NCI-H1417 treated with DMSO at 0.1 percent for 48 hours (cell line): ENCODE measurements at regions not wholly inside any gene's neighbourhood (a gene's known extent, or its start where the extent isn't known, plus 50 kb on each side); places are given as distances from the start of the nearest gene placed in this dataset.

Experiments used
- DNase-seq: peaks from one replicate; lab custom pipeline; 2025; lab: John Stamatoyannopoulos, UW

GRCh38 chr5:141800617-141801016, 77.6 kb downstream of the PCDH1 start:
- no peak for DNase-seq

- no peak for DNase-seq
Observed at GRCh38 chr5:141799507-141800167, 78.6 kb downstream of the PCDH1 start.

GRCh38 chr5:141797425-141797824, 80.8 kb downstream of the PCDH1 start:
- no peak for DNase-seq

- no peak for DNase-seq
Observed at GRCh38 chr5:141795421-141795820, 82.8 kb downstream of the PCDH1 start.

GRCh38 chr5:141793881-141794280, 84.3 kb downstream of the PCDH1 start:
- no peak for DNase-seq

GRCh38 chr5:141793403-141793802, 84.8 kb downstream of the PCDH1 start:
- no peak for DNase-seq

- DNase-seq: no peak
Observed at GRCh38 chr5:141790630-141791029, 87.6 kb downstream of the PCDH1 start.

GRCh38 chr5:141789330-141789729, 88.9 kb downstream of the PCDH1 start:
- DNase-seq: no peak

DNA sequence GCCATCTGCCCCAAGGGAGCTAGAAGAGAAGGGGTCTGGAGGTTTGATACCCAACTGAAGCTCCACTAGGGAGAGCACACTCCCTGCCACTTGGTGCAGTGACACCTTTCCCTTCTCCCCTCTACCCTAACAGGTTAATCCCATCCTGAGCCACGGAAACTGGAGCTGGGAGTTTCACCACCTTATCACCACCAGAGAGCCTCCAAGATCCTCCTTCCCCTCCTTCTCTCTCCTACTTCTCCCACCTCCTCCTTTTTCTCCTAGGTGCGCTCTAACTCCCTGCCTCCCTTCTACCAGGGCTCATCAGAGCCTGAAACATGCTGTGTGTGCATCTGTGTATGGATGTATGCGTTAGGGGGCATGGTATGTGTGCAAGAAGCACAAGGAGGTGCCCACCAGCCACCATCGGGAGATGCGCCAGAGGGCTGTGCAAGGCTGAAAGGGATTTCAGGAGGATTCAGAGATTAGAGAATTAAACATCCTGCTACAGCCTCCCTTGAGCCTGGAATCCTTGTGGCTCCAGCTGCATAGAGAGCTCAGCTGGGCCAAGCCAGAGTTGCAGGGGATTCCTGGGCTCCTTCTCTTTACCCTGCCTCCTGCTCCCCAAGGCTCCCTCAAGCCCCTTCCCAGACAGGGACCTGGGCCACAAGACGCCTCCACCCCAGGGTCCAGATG, 89.8 kb downstream of the PCDH1 start:
- DNase-seq: no peak

DNA sequence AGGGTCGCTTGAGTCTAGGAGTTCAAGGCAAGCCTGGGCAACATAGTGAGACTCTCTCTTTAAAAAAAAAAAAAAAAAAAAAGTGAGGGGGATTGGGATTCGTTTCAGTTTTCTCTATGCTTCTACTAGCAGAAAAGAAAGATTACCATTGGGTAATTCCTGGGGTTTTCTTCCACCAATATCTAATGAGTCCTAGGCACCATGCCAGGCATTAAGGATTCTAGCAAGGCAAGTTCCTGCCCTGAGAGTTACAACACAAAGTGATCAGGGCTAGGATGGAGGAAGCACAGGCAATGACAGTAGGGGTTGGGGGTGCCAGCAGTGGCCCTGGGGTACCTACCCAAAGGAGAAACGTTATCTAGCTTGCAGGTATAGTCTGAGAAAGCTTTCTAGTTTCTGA, 90.8 kb downstream of the PCDH1 start:
- DNase-seq: no peak

DNA sequence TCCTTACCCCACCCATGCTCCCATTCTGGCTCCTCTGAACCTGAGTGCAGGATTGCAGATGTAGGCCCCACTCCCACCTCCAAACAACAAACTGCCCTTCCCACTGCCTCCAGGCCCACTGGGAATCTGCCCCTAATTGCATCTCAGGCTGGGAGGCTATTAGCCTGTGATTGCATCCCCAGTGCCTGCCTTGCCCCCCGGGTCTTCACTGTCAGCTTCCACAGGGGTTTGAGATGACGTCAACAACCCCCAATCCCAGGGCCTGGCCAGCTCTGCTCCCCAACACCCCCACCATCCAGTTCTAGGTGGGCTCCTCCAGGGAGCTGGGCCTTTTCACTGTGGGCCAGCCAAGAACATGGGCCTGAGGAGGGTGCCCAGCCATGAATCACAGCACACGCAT, 91.5 kb downstream of the PCDH1 start:
- no peak for DNase-seq

GRCh38 chr5:141785711-141786110, 92.5 kb downstream of the PCDH1 start:
- no peak for DNase-seq

DNA sequence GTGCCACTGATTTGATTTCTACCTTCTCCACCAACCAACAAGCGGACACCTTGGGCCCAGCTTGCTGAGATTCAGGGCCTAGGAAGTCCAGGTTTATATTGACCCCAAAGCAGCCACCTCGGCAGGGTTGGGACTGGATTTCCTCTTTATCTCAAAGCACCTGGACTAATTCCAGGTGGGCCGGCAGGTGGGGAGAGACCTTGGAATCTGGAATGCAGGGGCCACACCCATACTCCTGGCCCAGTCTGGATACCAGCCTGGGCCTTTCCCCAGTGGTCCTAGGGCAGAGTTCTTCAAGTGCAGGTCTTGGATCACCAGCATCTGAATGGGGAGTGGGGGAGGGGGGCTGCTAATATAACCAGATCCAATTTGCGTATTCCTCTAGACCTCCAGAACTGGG, 93.1 kb downstream of the PCDH1 start:
- no peak for DNase-seq

DNA sequence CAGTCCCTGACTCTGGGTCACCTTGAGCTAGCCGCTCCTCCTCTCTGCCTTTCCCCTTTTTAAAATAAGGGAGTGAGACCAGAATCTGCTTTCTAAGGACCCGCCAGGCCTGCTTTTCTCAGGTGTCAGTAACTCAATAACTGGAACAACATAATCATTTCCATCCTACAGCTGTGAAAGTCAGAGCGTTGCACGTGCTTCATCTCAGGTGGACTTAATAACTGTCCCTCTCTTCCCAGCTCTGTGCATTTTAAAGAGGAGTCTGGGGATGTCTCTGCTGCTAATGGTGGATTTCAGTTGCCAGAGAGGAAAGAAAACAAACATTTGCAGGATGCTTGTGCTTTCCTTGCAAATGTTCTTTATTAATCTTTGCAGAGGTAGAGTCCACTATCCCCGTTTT, 93.7 kb downstream of the PCDH1 start:
- DNase-seq: no peak

- no peak for DNase-seq
Observed at GRCh38 chr5:141783947-141784296, 94.3 kb downstream of the PCDH1 start.

- DNase-seq: no peak
Observed at GRCh38 chr5:141783005-141783946, 94.9 kb downstream of the PCDH1 start.

GRCh38 chr5:141781910-141782309, 96.3 kb downstream of the PCDH1 start:
- DNase-seq: no peak

- DNase-seq: no peak
Observed at GRCh38 chr5:141780952-141781781, 97.0 kb downstream of the PCDH1 start.

- DNase-seq: no peak
Observed at GRCh38 chr5:141780240-141780951, 97.8 kb downstream of the PCDH1 start.

DNA sequence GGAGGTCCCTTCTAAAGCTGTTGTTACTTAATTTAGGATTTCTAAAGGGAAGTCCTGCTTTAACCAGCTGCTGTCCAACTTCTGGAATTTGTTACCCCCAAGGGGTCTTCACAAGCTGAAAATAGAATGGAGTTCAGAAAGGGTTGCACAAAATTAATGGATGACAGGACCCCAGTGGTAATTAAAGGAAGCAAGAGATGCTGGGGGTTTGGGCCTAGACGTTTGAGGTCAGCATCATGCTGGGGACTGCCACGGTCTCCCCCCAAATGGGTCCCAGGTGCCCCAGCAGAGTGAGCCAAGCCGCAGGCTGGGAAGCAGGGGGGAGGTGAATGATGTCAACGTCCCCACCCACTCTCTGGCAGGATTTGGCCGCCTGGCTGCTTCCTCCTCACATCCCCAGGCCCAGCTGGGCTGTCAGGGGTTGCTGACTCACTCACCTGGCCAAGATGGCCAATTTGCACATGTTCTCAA, 97.5 kb upstream of the ARAP3 start:
- no peak for DNase-seq

GRCh38 chr5:141778683-141779082, 96.7 kb upstream of the ARAP3 start:
- DNase-seq: no peak
